NB4 (cell line): ENCODE measurements at regions not wholly inside any gene's neighbourhood (a gene's known extent, or its start where the extent isn't known, plus 50 kb on each side); places are given as distances from the start of the nearest gene placed in this dataset.

Experiments
- POLR2A ChIP-seq: IDR thresholded peaks from 2 replicates; pipeline ENCODE4 v1.6.1; 2011; ENCODE audit warnings: mild to moderate bottlenecking; ENCODE audit not compliant: insufficient read length; ENCODE audit errors: extremely low read depth
- TF ChIP-seq, protein P1 (sequence below): IDR thresholded peaks from one replicate; pipeline ENCODE4 v1.5.1; 2012; ENCODE audit warnings: low read depth, low read length
- TF ChIP-seq, protein P2 (sequence below): IDR thresholded peaks from 2 replicates; pipeline ENCODE4 v1.6.1; 2011; ENCODE audit warnings: low read depth, low read length

DNA sequence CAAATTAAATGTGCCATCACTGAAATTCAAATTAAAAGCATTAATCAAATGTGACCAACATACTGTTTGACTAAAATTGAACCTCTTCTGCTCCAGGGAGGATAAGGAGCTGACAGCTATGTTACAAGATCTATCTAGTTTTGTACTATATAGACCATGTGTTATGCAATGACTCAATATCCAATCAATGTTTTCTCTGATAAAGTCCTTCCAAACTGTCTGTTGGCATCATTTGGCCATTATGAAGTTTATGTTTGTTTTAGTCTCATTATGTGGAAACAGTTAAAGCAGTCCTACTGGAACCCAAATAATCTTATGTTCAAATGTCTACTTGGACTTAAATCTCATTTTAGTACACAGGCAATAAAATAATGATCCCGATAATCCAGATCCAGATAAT, 267.0 kb upstream of the THBS1 start:
- TF ChIP-seq, protein P1, sequence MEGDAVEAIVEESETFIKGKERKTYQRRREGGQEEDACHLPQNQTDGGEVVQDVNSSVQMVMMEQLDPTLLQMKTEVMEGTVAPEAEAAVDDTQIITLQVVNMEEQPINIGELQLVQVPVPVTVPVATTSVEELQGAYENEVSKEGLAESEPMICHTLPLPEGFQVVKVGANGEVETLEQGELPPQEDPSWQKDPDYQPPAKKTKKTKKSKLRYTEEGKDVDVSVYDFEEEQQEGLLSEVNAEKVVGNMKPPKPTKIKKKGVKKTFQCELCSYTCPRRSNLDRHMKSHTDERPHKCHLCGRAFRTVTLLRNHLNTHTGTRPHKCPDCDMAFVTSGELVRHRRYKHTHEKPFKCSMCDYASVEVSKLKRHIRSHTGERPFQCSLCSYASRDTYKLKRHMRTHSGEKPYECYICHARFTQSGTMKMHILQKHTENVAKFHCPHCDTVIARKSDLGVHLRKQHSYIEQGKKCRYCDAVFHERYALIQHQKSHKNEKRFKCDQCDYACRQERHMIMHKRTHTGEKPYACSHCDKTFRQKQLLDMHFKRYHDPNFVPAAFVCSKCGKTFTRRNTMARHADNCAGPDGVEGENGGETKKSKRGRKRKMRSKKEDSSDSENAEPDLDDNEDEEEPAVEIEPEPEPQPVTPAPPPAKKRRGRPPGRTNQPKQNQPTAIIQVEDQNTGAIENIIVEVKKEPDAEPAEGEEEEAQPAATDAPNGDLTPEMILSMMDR, result no peak
- no peak for TF ChIP-seq POLR2A
- TF ChIP-seq, protein P2, sequence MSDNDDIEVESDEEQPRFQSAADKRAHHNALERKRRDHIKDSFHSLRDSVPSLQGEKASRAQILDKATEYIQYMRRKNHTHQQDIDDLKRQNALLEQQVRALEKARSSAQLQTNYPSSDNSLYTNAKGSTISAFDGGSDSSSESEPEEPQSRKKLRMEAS, result no peak
